Tibial nerve (tissue), 4 donors: ENCODE measurements at regions not wholly inside any gene's neighbourhood (a gene's known extent, or its start where the extent isn't known, plus 50 kb on each side); places are given as distances from the start of the nearest gene placed in this dataset.
A peak's percentile ranks its signal among the peaks of the same experiment; 100 is the strongest.

Experiments used
- DNase-seq, 2 donors: peaks; one replicate each; pipeline ENCODE4 v3.0.0-alpha.2; 2019; ENCODE audit warnings: low spot score in 2 of 2
- H3K27ac ChIP-seq, 4 donors: fragments of 200-600 bp; sonication (generic) in 3 of 4; one replicate each; pipeline ENCODE4 v1.5.1; 2017 to 2019; ENCODE audit warnings: mild to moderate bottlenecking in 1 of 4
- H3K27me3 ChIP-seq, 2 donors: fragments of 200-600 bp; sonication (generic) in 1 of 2; one replicate each; pipeline versions ENCODE4 v1.5.1 to v1.6.0; 2017 to 2019
- H3K36me3 ChIP-seq, 3 donors: fragments of 200-600 bp; sonication (generic); one replicate each; pipeline ENCODE4 v1.5.1; 2018 to 2019
- H3K4me1 ChIP-seq, 4 donors: fragments of 200-600 bp; sonication (generic) in 3 of 4; one replicate each; pipeline ENCODE4 v1.5.1; 2017 to 2019
- H3K4me3 ChIP-seq, 4 donors: fragments of 200-600 bp; sonication (generic) in 3 of 4; one replicate each; pipeline ENCODE4 v1.5.1; 2017 to 2019; ENCODE audit warnings: mild to moderate bottlenecking in 1 of 4, moderate library complexity in 1 of 4
- H3K9me3 ChIP-seq, 4 donors: fragments of 200-600 bp; sonication (generic) in 3 of 4; one replicate each; pipeline ENCODE4 v1.5.1; 2017 to 2019
- CTCF ChIP-seq, 5 experiments: fragments of 200-600 bp in 3 of 5; fragments of 450-650 bp in 2 of 5; sonication (generic) in 3 of 5; IDR thresholded peaks; one replicate each; pipeline ENCODE4 v1.5.1; 2016 to 2019; ENCODE audit warnings: antibody characterized with exemption in 5 of 5, mild to moderate bottlenecking in 3 of 5, moderate library complexity in 2 of 5
- EP300 ChIP-seq, 2 donors: sonication (generic); formaldehyde crosslinking; IDR thresholded peaks; one replicate each; pipeline ENCODE4 v1.6.1; 2017; ENCODE audit warnings: antibody characterized with exemption in 2 of 2, mild to moderate bottlenecking in 1 of 2
- POLR2A ChIP-seq, 2 donors: fragments of 450-650 bp; IDR thresholded peaks; one replicate each; pipeline ENCODE4 v1.6.1; 2017; ENCODE audit warnings: antibody characterized with exemption in 2 of 2, mild to moderate bottlenecking in 2 of 2, moderate library complexity in 2 of 2
- WGBS, 2 donors: methylation state at CpG; one replicate each; pipeline ENCODE4 v1.1.5; 2018; 5-methylcytosine and 5-hydroxymethylcytosine counted together

- DNase-seq, result no peak
- no peaks in the 10 kb centered on the region for H3K27me3 ChIP-seq
- no peak overlapping the region for H3K4me3 ChIP-seq
- no peaks in the 10 kb centered on the region for H3K36me3 ChIP-seq
- H3K9me3 ChIP-seq, result no peaks in the 10 kb centered on the region
- no peak overlapping the region for H3K27ac ChIP-seq
- 40 to 42% methylated on average over 1 of the region's 1 CpG for WGBS, 2 donors
- no peak for TF ChIP-seq EP300 (IDR thresholded peaks at IDR 0.05)
- peaks cover 0 to 11% (median 0%) of the 10 kb centered on the region in 4 donors for H3K4me1 ChIP-seq
These were observed 60.2 kb upstream of the FBXL7 start for GRCh38 chr5:15439801-15440200.

- 36 to 39% methylated on average over 3 of the region's 3 CpGs for WGBS, 2 donors
- no peaks in the 10 kb centered on the region for H3K9me3 ChIP-seq
- no peak overlapping the region for H3K27ac ChIP-seq
- no peak overlapping the region for H3K4me3 ChIP-seq
- no peaks in the 10 kb centered on the region for H3K4me1 ChIP-seq
- DNase-seq, result no peak
- no peaks in the 10 kb centered on the region for H3K36me3 ChIP-seq
- no peaks in the 10 kb centered on the region for H3K27me3 ChIP-seq
- TF ChIP-seq POLR2A (IDR thresholded peaks at IDR 0.05) (no peak), CTCF (IDR thresholded peaks at IDR 0.05) (no peak)
These were observed 66.3 kb upstream of the FBXL7 start for GRCh38 chr5:15433709-15434108.

GRCh38 chr5:15431923-15432322, 68.1 kb upstream of the FBXL7 start:
- H3K4me1 ChIP-seq, result no peaks in the 10 kb centered on the region
- no peak overlapping the region for H3K4me3 ChIP-seq
- H3K27ac ChIP-seq, result no peak overlapping the region
- TF ChIP-seq CTCF (IDR thresholded peaks at IDR 0.05), result no peak
- no peaks in the 10 kb centered on the region for H3K27me3 ChIP-seq
- no peak for DNase-seq
- WGBS, 2 donors, result 60 to 75% methylated on average over 3 of the region's 3 CpGs
- H3K36me3 ChIP-seq, result no peaks in the 10 kb centered on the region
- no peaks in the 10 kb centered on the region for H3K9me3 ChIP-seq

GRCh38 chr5:15425766-15426165, 74.2 kb upstream of the FBXL7 start:
- peak overlapping the region in 1 of 4 donors; percentile 73 for H3K27ac ChIP-seq
- peak overlapping the region in 2 of 4 donors; percentile 8 to 39 for H3K4me3 ChIP-seq
- 9 to 11% methylated on average over 6 of the region's 6 CpGs for WGBS, 2 donors
- H3K4me1 ChIP-seq, result peaks cover 0 to 14% (median 0%) of the 10 kb centered on the region in 4 donors
- H3K36me3 ChIP-seq, result no peaks in the 10 kb centered on the region
- DNase-seq, result peak in 1 of 2 donors; percentile 16
- H3K9me3 ChIP-seq, result no peaks in the 10 kb centered on the region
- TF ChIP-seq CTCF (IDR thresholded peaks at IDR 0.05), result no peak
- peak in 1 of 2 donors; percentile 10 for TF ChIP-seq EP300 (IDR thresholded peaks at IDR 0.05)
- no peaks in the 10 kb centered on the region for H3K27me3 ChIP-seq

GRCh38 chr5:15424769-15425168, 75.2 kb upstream of the FBXL7 start:
- no peaks in the 10 kb centered on the region for H3K36me3 ChIP-seq
- WGBS, 2 donors, result 88 to 93% methylated on average over 3 of the region's 3 CpGs
- H3K27me3 ChIP-seq, result no peaks in the 10 kb centered on the region
- no peak overlapping the region for H3K27ac ChIP-seq
- DNase-seq, result no peak
- TF ChIP-seq CTCF (IDR thresholded peaks at IDR 0.05) (no peak), POLR2A (IDR thresholded peaks at IDR 0.05) (no peak), EP300 (IDR thresholded peaks at IDR 0.05) (no peak)
- H3K4me1 ChIP-seq, result peaks cover 0 to 20% (median 0%) of the 10 kb centered on the region in 4 donors
- H3K9me3 ChIP-seq, result no peaks in the 10 kb centered on the region
- H3K4me3 ChIP-seq, result no peak overlapping the region

GRCh38 chr5:15421921-15422412, 78.0 kb upstream of the FBXL7 start:
- DNase-seq, result peak in 1 of 2 donors; percentile 62
- TF ChIP-seq CTCF (IDR thresholded peaks at IDR 0.05) (no peak), POLR2A (IDR thresholded peaks at IDR 0.05) (no peak), EP300 (IDR thresholded peaks at IDR 0.05) (peak in 1 of 2 donors; percentile 78)
- peak overlapping the region in 3 of 4 donors; percentile 4 to 81 (median 54) for H3K27ac ChIP-seq
- no peaks in the 10 kb centered on the region for H3K27me3 ChIP-seq
- H3K4me3 ChIP-seq, result no peak overlapping the region
- no peaks in the 10 kb centered on the region for H3K36me3 ChIP-seq
- H3K4me1 ChIP-seq, result peaks cover 0 to 20% (median 0%) of the 10 kb centered on the region in 4 donors
- H3K9me3 ChIP-seq, result no peaks in the 10 kb centered on the region
- whole genome bisulfite sequencing, 2 donors, result 26 to 27% methylated on average over 4 of the region's 4 CpGs
